OCI-LY3 (cell line): ENCODE measurements at regions not wholly inside any gene's neighbourhood (a gene's known extent, or its start where the extent isn't known, plus 50 kb on each side); places are given as distances from the start of the nearest gene placed in this dataset.

Experiments
- CTCF ChIP-seq: fragments of 200-600, 300-600 bp; sonication (generic); IDR thresholded peaks from 2 replicates; pipeline ENCODE4 v1.5.1; 2014; ENCODE audit warnings: antibody characterized with exemption, low read length, low read depth
- EZH2phosphoT487 ChIP-seq: fragments of 200-600 bp; shearing (Covaris generic); IDR thresholded peaks from 2 replicates; pipeline ENCODE4 v1.6.1; 2018; ENCODE audit warnings: antibody characterized with exemption, mixed run types, low read depth

DNA sequence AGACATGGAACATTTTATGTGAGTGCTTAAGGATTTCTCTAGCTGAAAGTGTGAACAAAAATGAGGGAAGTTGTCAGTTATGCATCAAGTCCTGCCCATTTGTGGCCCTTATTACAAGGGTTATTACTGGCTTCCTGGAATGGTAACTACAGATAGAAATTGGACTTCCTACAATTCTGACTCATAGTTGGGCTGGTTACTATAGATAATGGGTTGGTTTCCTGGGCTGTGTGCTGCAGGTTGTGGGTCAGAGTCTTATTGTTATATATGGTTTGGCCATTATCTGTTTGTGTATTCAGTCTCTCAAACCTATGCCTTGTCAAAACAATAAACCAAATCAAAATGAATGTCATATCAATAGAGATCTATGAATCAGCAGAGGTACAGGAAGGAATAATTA, 313.7 kb downstream of the ADAMTS20 start:
- TF ChIP-seq CTCF: no peak
- TF ChIP-seq EZH2phosphoT487: no peak
